Neural progenitor cell (in vitro differentiated cells): ENCODE measurements at regions not wholly inside any gene's neighbourhood (a gene's known extent, or its start where the extent isn't known, plus 50 kb on each side); places are given as distances from the start of the nearest gene placed in this dataset.
A peak's percentile ranks its signal among the peaks of the same experiment; 100 is the strongest.
"Not testable (repeated sequence)": the region's sequence is repeated elsewhere in the genome, so short reads cannot be mapped to it uniquely, and the experiment has no call there.

Source experiments
- DNase-seq: peaks from one replicate; pipeline ENCODE4 v3.0.0-alpha.2; 2016; ENCODE audit warnings: low spot score
- H2AFZ ChIP-seq: fragments of 200-600 bp; sonication (generic); replicated peaks from 2 replicates; pipeline ENCODE4 v1.6.1; 2016; ENCODE audit warnings: antibody characterized with exemption
- H3F3A ChIP-seq: fragments of 200-600 bp; sonication (generic); 2 replicates; pipeline ENCODE4 v1.6.1; 2016; ENCODE audit warnings: antibody characterized with exemption, low read depth
- H3K27ac ChIP-seq: fragments of 200-600 bp; sonication (generic); 2 replicates; pipeline ENCODE4 v1.5.1; 2016; ENCODE audit warnings: mild to moderate bottlenecking
- H3K27me3 ChIP-seq: fragments of 200-600 bp; sonication (generic); 2 replicates; pipeline ENCODE4 v1.6.1; 2016; ENCODE audit warnings: mild to moderate bottlenecking, moderate library complexity
- H3K36me3 ChIP-seq: fragments of 200-600 bp; sonication (generic); 2 replicates; pipeline ENCODE4 v1.5.1; 2016
- H3K4me1 ChIP-seq: fragments of 200-600 bp; sonication (generic); 2 replicates; pipeline ENCODE4 v1.6.1; 2016; ENCODE audit warnings: mixed run types
- H3K4me2 ChIP-seq: fragments of 200-600 bp; sonication (generic); 2 replicates; pipeline ENCODE4 v1.6.1; 2016
- H3K4me3 ChIP-seq: fragments of 200-600 bp; sonication (generic); 2 replicates; pipeline ENCODE4 v1.5.1; 2016
- H3K79me2 ChIP-seq: fragments of 200-600 bp; sonication (generic); 2 replicates; pipeline ENCODE4 v1.6.1; 2016; ENCODE audit warnings: low read depth
- H3K9ac ChIP-seq: fragments of 200-600 bp; sonication (generic); 2 replicates; pipeline ENCODE4 v1.6.1; 2016
- H3K9me3 ChIP-seq: fragments of 200-600 bp; sonication (generic); 2 replicates; pipeline ENCODE4 v1.5.1; 2016; ENCODE audit warnings: low read depth
- H4K20me1 ChIP-seq: fragments of 200-600 bp; sonication (generic); 2 replicates; pipeline ENCODE4 v1.6.1; 2016; ENCODE audit warnings: low read depth
- H3K27ac Mint-ChIP-seq: 3 replicates; pipeline ENCODE4 v1.8.0; 2021; ENCODE audit warnings: mixed read lengths
- H3K27me3 Mint-ChIP-seq: 2 replicates; pipeline ENCODE4 v1.8.0; 2022; ENCODE audit warnings: low read depth, mild to moderate bottlenecking, inconsistent platforms, moderate library complexity, mixed read lengths; ENCODE audit not compliant: insufficient read depth
- H3K36me3 Mint-ChIP-seq: 3 replicates; pipeline ENCODE4 v1.8.0; 2021; ENCODE audit warnings: mixed read lengths
- H3K4me1 Mint-ChIP-seq: 3 replicates; pipeline ENCODE4 v1.8.0; 2021; ENCODE audit warnings: mixed read lengths
- H3K4me3 Mint-ChIP-seq: 3 replicates; pipeline ENCODE4 v1.8.0; 2021; ENCODE audit warnings: mild to moderate bottlenecking, moderate library complexity, mixed read lengths
- H3K9me3 Mint-ChIP-seq: 3 replicates; pipeline ENCODE4 v1.8.0; 2020; ENCODE audit warnings: mixed read lengths
- CTCF ChIP-seq: fragments of 200-600 bp; sonication (generic); IDR thresholded peaks from 2 replicates; pipeline ENCODE4 v1.5.1; 2017; ENCODE audit warnings: antibody characterized with exemption, mild to moderate bottlenecking
- EZH2 ChIP-seq: fragments of 200-600 bp; sonication (generic); IDR thresholded peaks from 2 replicates; pipeline ENCODE4 v1.6.1; 2017; ENCODE audit warnings: antibody characterized with exemption, mild to moderate bottlenecking, moderate library complexity
- EZH2phosphoT487 ChIP-seq: fragments of 200-600 bp; sonication (generic); IDR thresholded peaks from 2 replicates; pipeline ENCODE4 v1.6.1; 2017; ENCODE audit warnings: antibody characterized with exemption

- Histone ChIP-seq H3K4me3 (no peak overlapping the region), H3K4me2 (no peak overlapping the region), H2AFZ (no peak overlapping the region), H3K9ac (no peak overlapping the region), H3K4me1 (no peaks in the 10 kb centered on the region), H3K27ac (no peak overlapping the region), H3K27me3 (no peaks in the 10 kb centered on the region), H3F3A (no peaks in the 10 kb centered on the region), H4K20me1 (no peaks in the 10 kb centered on the region), H3K79me2 (no peaks in the 10 kb centered on the region), H3K36me3 (no peaks in the 10 kb centered on the region), H3K9me3 (no peaks in the 10 kb centered on the region)
- peaks cover 14% of the 10 kb centered on the region for H3K4me1 Mint-ChIP-seq
- H3K27me3 Mint-ChIP-seq, result no peaks in the 10 kb centered on the region
- no peak for TF ChIP-seq EZH2phosphoT487
- H3K36me3 Mint-ChIP-seq, result no peaks in the 10 kb centered on the region
- H3K9me3 Mint-ChIP-seq, result no peaks in the 10 kb centered on the region
- no peak overlapping the region for H3K27ac Mint-ChIP-seq
- DNase-seq, result no peak
- H3K4me3 Mint-ChIP-seq, result no peak overlapping the region
Observed at GRCh38 chr12:74259199-74259598, 278.4 kb upstream of the ATXN7L3B start.

- no peaks in the 10 kb centered on the region for H3K36me3 Mint-ChIP-seq
Observed at GRCh38 chr12:74264692-74265091, 272.9 kb upstream of the ATXN7L3B start.

GRCh38 chr12:74269355-74269754 lies 268.3 kb upstream of the ATXN7L3B start:
- H3K27ac Mint-ChIP-seq, H3F3A ChIP-seq: not testable (repeated sequence)

More at GRCh38 chr12:74264692-74265091, 272.9 kb upstream of the ATXN7L3B start:
- H3K27me3 Mint-ChIP-seq, result peaks cover 6% of the 10 kb centered on the region
- peaks cover 9% of the 10 kb centered on the region for H3K4me1 Mint-ChIP-seq
- no peak for DNase-seq
- Histone ChIP-seq H3K4me2 (no peak overlapping the region), H3K4me3 (no peak overlapping the region), H4K20me1 (no peaks in the 10 kb centered on the region), H3K79me2 (no peaks in the 10 kb centered on the region), H3F3A (no peaks in the 10 kb centered on the region), H3K27ac (no peak overlapping the region), H3K27me3 (no peaks in the 10 kb centered on the region), H3K36me3 (no peaks in the 10 kb centered on the region), H3K9me3 (no peaks in the 10 kb centered on the region), H2AFZ (no peak overlapping the region), H3K9ac (no peak overlapping the region), H3K4me1 (no peaks in the 10 kb centered on the region)
- peak overlapping the region; percentile 78 for H3K27ac Mint-ChIP-seq
- TF ChIP-seq EZH2phosphoT487, result no peak
- no peak for TF ChIP-seq CTCF
- no peak for TF ChIP-seq EZH2
- H3K9me3 Mint-ChIP-seq, result peaks cover 14% of the 10 kb centered on the region
- no peak overlapping the region for H3K4me3 Mint-ChIP-seq

GRCh38 chr12:74280156-74280655 lies 257.4 kb upstream of the ATXN7L3B start:
- no peak overlapping the region for H3K4me3 Mint-ChIP-seq
- Histone ChIP-seq H3K27ac (no peak overlapping the region), H3F3A (no peaks in the 10 kb centered on the region), H3K36me3 (no peaks in the 10 kb centered on the region), H3K4me2 (no peak overlapping the region), H3K27me3 (no peaks in the 10 kb centered on the region), H3K4me1 (no peaks in the 10 kb centered on the region), H2AFZ (no peak overlapping the region), H3K9me3 (no peaks in the 10 kb centered on the region), H3K9ac (no peak overlapping the region), H4K20me1 (no peaks in the 10 kb centered on the region), H3K4me3 (no peak overlapping the region), H3K79me2 (no peaks in the 10 kb centered on the region)
- peaks cover 2% of the 10 kb centered on the region for H3K36me3 Mint-ChIP-seq
- H3K9me3 Mint-ChIP-seq, result peaks cover 16% of the 10 kb centered on the region
- no peak for TF ChIP-seq CTCF
- no peak for TF ChIP-seq EZH2
- DNase-seq, result no peak
- no peaks in the 10 kb centered on the region for H3K4me1 Mint-ChIP-seq
- no peaks in the 10 kb centered on the region for H3K27me3 Mint-ChIP-seq
- H3K27ac Mint-ChIP-seq, result no peak overlapping the region

More at GRCh38 chr12:74269355-74269754, 268.3 kb upstream of the ATXN7L3B start:
- H3K27ac ChIP-seq, H3K79me2 ChIP-seq, H3K9ac ChIP-seq, DNase-seq, H3K4me3 ChIP-seq, H3K27me3 Mint-ChIP-seq, H2AFZ ChIP-seq, H3K4me2 ChIP-seq, H3K9me3 ChIP-seq, H3K36me3 ChIP-seq, H3K4me3 Mint-ChIP-seq, H3K27me3 ChIP-seq, H4K20me1 ChIP-seq, H3K4me1 ChIP-seq, H3K4me1 Mint-ChIP-seq, H3K36me3 Mint-ChIP-seq: not testable (repeated sequence)
- H3K9me3 Mint-ChIP-seq, result peaks cover 19% of the 10 kb centered on the region

GRCh38 chr12:74281401-74282180 lies 256.0 kb upstream of the ATXN7L3B start:
- H3K79me2 ChIP-seq, H3K4me1 Mint-ChIP-seq, DNase-seq, H3K4me1 ChIP-seq, H2AFZ ChIP-seq, H3F3A ChIP-seq, H3K4me2 ChIP-seq, H4K20me1 ChIP-seq, H3K36me3 ChIP-seq, H3K27me3 ChIP-seq, H3K27ac Mint-ChIP-seq, H3K4me3 Mint-ChIP-seq, H3K27ac ChIP-seq, H3K36me3 Mint-ChIP-seq, H3K9me3 ChIP-seq, H3K9ac ChIP-seq, H3K27me3 Mint-ChIP-seq, H3K4me3 ChIP-seq: not testable (repeated sequence)
- peaks cover 12% of the 10 kb centered on the region for H3K9me3 Mint-ChIP-seq
